ENCODE measurements at regions not wholly inside any gene's neighbourhood (a gene's known extent, or its start where the extent isn't known, plus 50 kb on each side); places are given as distances from the start of the nearest gene placed in this dataset.

DNA sequence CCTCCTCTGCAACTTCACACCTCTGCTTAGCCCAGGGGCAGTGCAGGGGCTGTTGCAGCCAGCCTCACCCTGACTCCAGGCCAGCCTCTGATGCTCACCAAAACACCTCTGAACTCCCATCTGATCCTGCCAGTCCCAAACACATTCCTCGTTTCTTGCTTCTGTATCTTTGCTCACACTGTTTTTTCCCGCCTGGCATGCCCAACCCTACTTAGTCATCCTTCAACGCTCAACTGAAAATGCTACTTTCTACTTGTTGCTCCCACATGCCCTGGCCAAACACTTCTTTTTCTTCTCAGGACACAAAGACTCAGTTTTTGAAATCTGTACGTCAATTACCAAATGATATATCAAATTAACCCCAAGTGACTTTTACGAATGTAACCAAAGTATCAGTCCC lies 140.8 kb upstream of the ZBED5 start:
- no peak for TF ChIP-seq CTCF (conservative IDR thresholded peaks at IDR 0.05)
- no peak for TF ChIP-seq EZH2 (IDR thresholded peaks at IDR 0.05; ENCODE audit: low read depth)
